CD4-positive, alpha-beta T cell treated with Interleukin-15 for 1 hour (primary cell): ENCODE measurements at regions not wholly inside any gene's neighbourhood (a gene's known extent, or its start where the extent isn't known, plus 50 kb on each side); places are given as distances from the start of the nearest gene placed in this dataset.
A peak's percentile ranks its signal among the peaks of the same experiment; 100 is the strongest.
"Not testable (repeated sequence)": the region's sequence is repeated elsewhere in the genome, so short reads cannot be mapped to it uniquely, and the experiment has no call there.

ENCODE experiments used
- DNase-seq: peaks from one replicate; pipeline ENCODE4 v3.0.0-alpha.2; 2020

- no peak for DNase-seq
These were observed 116.6 kb upstream of the ADRA1B start for GRCh38 chr5:159799701-159800100.

DNA sequence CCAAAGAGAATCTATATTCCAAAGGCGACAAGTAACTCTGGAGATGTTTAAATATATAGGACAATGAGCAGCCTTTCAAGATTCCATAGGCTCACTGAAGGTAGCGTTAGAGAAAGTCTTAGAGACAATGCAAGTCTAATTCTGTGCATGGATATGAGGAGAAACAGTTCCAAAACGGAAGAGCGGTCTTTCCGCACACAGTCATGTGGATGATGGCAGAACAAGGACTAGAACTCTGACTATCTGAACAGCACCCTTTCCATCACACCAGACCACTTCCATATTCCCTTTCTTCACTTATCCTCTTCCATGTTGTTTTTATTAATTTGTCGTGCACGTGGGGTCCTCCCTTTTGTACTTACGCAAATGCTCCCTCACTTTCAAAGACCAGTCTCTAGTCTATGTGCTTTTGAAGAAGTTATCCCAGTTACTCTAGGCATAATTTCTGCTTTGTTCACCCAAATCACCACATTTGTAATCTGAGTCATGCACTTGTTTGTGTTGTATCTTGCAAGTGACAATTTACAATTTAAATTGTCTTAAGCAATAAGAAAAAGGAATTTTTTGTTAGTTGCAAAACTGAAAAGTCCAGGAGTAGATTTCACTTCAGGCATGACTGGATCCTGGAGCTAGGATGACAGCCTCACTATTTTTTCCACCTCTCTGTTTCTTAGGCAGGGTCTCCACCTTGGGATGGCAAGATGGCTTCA is 116.0 kb upstream of the ADRA1B start:
- no peak for DNase-seq

DNA sequence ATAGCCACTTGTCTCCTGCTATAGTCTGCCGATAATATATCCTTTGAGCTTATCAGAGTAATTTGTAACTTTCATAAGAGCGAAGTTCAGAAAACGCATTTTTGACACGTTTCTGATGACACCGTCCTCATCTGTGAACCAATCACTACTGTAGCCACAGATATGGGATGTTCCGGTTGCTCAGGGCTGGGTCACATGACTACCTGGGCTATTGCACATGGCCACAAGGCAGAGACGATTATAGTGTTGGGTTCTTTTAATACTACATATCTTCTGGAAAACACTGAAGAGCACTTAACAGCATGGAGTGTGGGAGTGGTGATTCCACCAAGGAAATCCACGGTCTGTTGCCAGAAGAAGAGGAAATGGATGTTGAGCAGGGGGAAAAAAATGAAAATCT is 115.0 kb upstream of the ADRA1B start:
- DNase-seq: no peak

GRCh38 chr5:159802661-159803060 is 113.6 kb upstream of the ADRA1B start:
- DNase-seq: no peak

DNA sequence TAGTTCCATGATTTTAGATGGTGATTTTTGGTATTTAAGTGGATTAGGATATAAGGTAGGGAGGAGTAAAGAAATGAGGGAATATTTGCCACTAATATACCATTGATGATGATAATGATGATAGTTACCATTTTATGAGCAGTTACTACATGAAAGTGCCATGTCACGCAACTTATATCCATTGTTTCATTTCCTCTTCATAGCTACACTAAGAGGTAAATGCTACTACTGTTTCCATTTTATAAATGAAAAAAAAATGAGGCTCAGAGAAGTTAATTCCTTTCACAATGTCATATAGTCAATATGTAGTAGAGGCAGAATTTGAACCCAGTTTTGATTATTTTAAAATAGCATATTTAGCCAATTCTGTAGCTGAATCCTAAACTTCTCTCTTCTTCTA is 112.2 kb upstream of the ADRA1B start:
- DNase-seq: no peak

GRCh38 chr5:159805021-159805420 is 111.3 kb upstream of the ADRA1B start:
- peak; percentile 45 for DNase-seq

DNA sequence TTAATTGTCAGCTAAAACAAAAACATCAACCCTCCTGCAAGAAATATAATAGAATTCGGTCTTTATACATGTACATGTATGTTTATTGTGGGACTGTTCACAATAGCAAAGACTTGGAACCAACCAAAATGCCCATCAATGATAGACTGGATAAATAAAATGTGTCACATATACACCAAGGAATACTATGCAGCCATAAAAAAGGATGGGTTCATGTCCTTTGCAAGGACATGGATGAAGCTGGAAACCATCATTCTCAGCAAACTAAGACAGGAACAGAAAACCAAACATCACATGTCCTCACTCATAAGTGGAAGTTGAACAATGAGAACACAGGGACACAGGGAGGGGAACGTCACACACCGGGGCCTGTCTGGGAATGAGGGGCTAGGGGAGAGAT is 109.1 kb upstream of the ADRA1B start:
- DNase-seq: not testable (repeated sequence)

DNA sequence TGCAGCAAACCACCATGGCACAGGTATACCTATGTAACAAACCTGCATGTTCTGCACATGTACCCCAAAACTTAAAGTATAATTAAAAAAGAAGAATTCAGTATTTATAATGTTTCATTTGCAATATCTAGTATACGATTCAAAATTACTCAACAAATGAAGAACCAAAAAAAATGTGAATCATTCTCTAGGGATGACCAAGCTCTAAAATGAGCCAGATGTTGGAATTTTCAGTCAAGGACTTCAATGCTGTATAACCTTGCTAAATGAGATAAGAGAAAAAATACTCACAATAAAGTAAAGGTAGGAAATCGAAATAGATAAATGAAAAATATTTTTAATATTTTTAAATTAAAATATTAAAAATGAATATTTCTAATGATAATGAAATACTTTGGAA is 108.7 kb upstream of the ADRA1B start:
- DNase-seq: no peak

DNA sequence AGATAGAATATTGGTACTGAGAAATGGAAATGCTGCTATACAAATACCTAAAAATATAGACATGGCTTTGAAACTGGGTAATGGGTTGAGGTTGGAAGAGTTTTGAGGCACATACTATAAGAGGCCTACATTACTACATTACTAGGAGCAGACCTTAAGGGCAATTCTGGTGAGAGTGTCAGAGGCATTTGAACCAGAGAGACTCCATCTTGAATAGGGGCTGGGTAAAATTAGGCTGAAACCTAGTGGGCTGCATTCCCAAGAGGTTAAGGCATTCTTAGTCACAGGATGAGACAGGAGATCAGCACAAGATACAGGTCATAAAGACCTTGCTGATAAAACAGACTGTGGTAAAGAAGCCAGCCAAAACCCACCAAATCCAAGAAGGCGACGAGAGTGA is 104.6 kb upstream of the ADRA1B start:
- DNase-seq: no peak

DNA sequence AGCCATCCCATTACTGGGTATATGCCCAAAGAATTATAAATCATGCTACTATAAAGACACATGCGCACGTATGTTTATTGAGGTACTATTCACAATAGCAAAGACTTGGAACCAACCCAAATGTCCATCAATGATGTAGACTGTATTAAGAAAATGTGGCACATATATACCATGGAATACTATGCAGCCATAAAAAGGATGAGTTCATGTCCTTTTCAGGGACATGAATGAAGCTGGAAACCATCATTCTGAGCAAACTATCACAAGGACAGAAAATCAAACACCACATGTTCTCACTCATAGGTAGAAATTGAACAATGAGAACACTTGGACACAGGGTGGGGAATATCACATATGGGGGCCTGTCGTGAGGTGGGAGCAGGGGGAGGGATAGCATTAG is 103.5 kb upstream of the ADRA1B start:
- DNase-seq: not testable (repeated sequence)

DNA sequence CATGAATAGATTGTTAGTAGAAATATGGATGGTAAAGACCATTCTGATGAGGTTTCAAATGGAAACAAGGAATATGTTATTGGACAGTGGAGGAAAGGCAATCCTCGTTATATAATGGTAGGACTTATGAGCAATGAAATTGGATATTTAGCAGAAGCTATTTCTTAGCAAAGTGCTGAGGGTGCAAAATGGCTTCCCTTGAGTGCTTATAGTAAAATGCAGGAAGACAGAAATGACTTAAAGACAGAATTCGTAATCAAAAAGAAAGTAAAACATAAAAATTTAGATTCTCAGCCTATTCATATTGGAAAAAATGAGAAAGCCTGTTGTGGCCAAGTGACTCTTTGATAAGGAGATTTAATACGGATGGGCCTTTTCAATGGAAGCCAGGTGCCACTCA is 102.1 kb upstream of the ADRA1B start:
- no peak for DNase-seq

DNA sequence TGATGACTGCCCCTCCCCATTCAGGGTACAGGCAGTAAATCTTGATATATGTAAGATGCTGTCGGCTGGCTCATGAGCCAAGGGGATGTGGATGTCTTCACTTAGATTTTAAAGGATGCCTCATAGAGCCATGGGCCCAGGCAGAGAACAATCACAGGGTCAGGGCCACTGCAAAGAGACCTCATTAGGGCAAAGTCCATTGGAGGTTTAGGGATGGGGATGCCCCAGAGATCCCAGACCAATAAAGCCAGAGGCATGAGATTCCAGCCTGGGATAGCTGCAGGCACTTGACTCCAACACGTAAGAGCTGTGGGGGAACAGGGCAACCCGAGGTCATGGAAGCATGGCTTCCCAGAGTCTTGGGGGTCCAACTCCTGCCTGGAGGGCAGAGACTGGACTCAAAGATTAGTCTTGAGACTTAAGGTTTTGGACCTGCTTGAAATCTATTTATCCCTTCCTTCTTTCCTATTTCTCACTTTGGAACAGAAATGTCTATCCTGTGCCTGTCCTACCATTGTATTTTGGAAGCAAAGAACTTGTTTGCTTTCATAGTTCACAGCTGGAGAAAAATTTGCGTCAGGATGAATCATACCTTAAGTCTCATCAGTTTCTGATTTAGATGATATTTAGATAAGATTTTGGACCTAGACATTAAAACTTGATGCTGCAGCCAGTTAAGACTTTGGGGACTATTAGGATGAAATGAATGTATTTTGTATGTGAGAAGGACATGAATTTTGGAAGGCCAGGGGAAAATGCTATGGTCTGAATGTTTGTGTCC is 101.3 kb upstream of the ADRA1B start:
- DNase-seq: no peak

DNA sequence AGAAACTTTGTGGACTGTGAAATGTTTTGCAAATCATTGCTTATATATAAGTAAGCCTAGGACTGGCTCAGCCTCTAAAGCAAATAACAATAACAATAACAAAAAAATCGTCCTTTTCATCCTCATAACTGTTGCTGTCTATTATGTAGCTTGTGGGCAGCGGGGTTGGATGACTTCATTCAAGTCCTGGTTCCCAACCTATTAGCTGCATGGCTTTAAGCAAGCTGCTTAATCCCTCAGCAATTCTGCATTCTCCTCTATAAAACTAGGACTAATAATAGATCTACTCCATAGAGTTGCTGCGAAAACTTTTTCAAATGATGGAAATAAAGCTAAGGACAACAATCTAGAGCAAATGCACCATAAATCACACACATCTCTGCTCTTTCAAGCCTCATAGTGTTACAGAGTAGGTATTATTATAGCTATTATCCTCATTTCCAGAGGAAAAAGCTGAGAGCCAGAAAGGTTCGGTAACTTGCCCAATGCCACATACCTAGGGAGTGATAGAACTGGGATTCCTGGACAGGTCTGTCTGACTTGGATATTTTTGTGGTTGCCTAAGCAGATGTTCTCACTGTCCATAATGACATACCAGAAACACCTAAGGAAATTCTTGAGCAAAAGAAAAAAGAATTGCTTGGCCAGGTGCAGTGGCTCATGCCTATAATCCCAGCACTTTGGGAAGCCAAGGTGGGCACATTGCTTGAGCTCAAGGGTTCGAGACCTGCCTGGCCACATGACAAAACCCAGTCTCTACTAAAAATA is 98.8 kb upstream of the ADRA1B start:
- no peak for DNase-seq

GRCh38 chr5:159819591-159820411 is 96.5 kb upstream of the ADRA1B start:
- no peak for DNase-seq

GRCh38 chr5:159820692-159821091 is 95.6 kb upstream of the ADRA1B start:
- no peak for DNase-seq

DNA sequence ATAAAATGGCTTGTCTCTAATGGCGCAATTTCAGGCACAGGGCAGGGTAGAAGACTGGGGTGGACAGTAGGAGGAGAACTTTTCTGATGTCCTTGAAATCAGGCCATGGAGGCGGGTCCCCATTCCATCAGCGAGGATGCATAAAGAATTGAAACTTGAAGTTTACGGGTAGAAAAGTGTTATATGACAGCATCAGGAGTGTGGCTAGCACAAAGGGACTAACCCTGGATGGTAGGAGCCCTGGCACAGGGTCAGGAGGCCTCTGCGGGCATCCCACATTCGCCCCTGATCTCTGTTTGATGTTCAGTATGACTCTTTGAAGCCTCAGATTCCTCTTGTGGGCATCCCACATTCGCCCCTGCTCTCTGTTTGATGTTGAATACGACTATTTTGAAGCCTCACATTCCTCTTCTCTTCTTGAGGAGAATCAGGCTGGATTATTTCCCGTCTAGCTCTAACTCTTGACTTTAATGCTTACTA is 94.8 kb upstream of the ADRA1B start:
- DNase-seq: no peak

- no peak for DNase-seq
These were observed 91.8 kb upstream of the ADRA1B start for GRCh38 chr5:159824188-159825161.

- no peak for DNase-seq
These were observed 90.7 kb upstream of the ADRA1B start for GRCh38 chr5:159825551-159826051.

GRCh38 chr5:159826351-159827214 is 89.7 kb upstream of the ADRA1B start:
- DNase-seq: no peak

- no peak for DNase-seq
These were observed 88.4 kb upstream of the ADRA1B start for GRCh38 chr5:159827861-159828260.
